Heart left ventricle (tissue), 16 donors: ENCODE measurements at regions not wholly inside any gene's neighbourhood (a gene's known extent, or its start where the extent isn't known, plus 50 kb on each side); places are given as distances from the start of the nearest gene placed in this dataset.
A peak's percentile ranks its signal among the peaks of the same experiment; 100 is the strongest.

Source experiments
- ATAC-seq, 4 donors: fragments of 200-7000 bp; cut with Tn5 transposase; one replicate each; pipeline ENCODE4 v1.9.1; 2020 to 2022; ENCODE audit warnings: moderate library complexity in 4 of 4, mild to moderate bottlenecking in 3 of 4, moderate number of reproducible peaks in 1 of 4
- DNase-seq, 5 donors: peaks; one replicate each; pipeline ENCODE4 v3.0.0-alpha.2; 2020
- H3K27ac ChIP-seq, 12 donors: fragments of 200-600 bp; sonication (generic) in 4 of 12; one replicate each; pipeline versions ENCODE4 v1.5.0 to v1.8.0; 2016 to 2022; ENCODE audit warnings: mild to moderate bottlenecking in 2 of 12
- H3K27me3 ChIP-seq, 9 donors: fragments of 200-600 bp; sonication (generic) in 2 of 9; one replicate each; pipeline versions ENCODE4 v1.5.1 to v1.8.0; 2016 to 2022; ENCODE audit warnings: mild to moderate bottlenecking in 3 of 9
- H3K36me3 ChIP-seq, 9 donors: fragments of 200-600 bp; sonication (generic) in 2 of 9; one replicate each; pipeline versions ENCODE4 v1.5.0 to v1.8.0; 2018 to 2022; ENCODE audit warnings: mild to moderate bottlenecking in 2 of 9
- H3K4me1 ChIP-seq, 12 donors: fragments of 200-600 bp; sonication (generic) in 4 of 12; one replicate each; pipeline versions ENCODE4 v1.5.0 to v1.8.0; 2016 to 2022; ENCODE audit warnings: mild to moderate bottlenecking in 3 of 12
- H3K4me3 ChIP-seq, 12 donors: fragments of 200-600 bp; sonication (generic) in 4 of 12; one replicate each; pipeline versions ENCODE4 v1.5.0 to v1.8.0; 2017 to 2022; ENCODE audit warnings: mild to moderate bottlenecking in 9 of 12, moderate library complexity in 4 of 12
- H3K9me3 ChIP-seq, 12 donors: fragments of 200-600 bp; sonication (generic) in 4 of 12; one replicate each; pipeline versions ENCODE4 v1.5.0 to v1.8.0; 2016 to 2022; ENCODE audit warnings: mild to moderate bottlenecking in 1 of 12
- POLR2A ChIP-seq, 2 donors: fragments of 450-650 bp; IDR thresholded peaks; one replicate each; pipeline ENCODE4 v1.6.1; 2017; ENCODE audit warnings: antibody characterized with exemption in 2 of 2, mild to moderate bottlenecking in 2 of 2, moderate library complexity in 2 of 2
- WGBS, 4 donors: extraction: QIAGEN DNeasy Blood & Tissue Kit in 2 of 4; methylation state at CpG; one replicate each; pipeline versions ENCODE4 v1.1.5 to v1.1.7; 2013 to 2018; 5-methylcytosine and 5-hydroxymethylcytosine counted together
- intact Hi-C, 10 donors: fragments of 100-400 bp; cut with DNase I; formaldehyde crosslinking; loops; one replicate each; pipeline versions ENCODE4 v1.11.1 to v1.14.2; 2022
- TF ChIP-seq, protein P1 (sequence below), 12 donors: fragments of 200-600 bp; sonication (generic) in 4 of 12; IDR thresholded peaks; one replicate each; pipeline versions ENCODE4 v1.5.0 to v1.8.0; 2018 to 2022; ENCODE audit warnings: antibody characterized with exemption in 12 of 12, mild to moderate bottlenecking in 5 of 12
- donor health status: ischemic (EF 13 %, LVEDD 7.1; RV severe dilation, severe dysfunction).
- donor health status: healthy with polysubstance abuse.
- donor health status: DM: no; HTN: yes; CAD: no.
- donor health status: DM: no; HTN: no; CAD: no.
- donor health status: ischemic (EF 25% LVEDD 6.9; RV normal size, moderate dysfunction).
- donor health status: ischemic (EF 25% LVEDD 5.7; RV mildly dilated, moderate dysfunction).
- donor health status: healthy.
- donor health status: DM: yes; HTN: yes; CAD: no.
- donor health status: ischemic (EF 35%, LVEDD 5.7; RV mildly dilated, moderate dysfunction).
- donor health status: nonischemic (EF 11% LVEDD 7.7; RV severe dilation, severe dysfunction).
- donor health status: DM: yes; HTN: yes; CAD: no.
- donor health status: PGD.
- donor health status: ischemic (EF 29% LVEDD 5.4; RV normal size, mild dysfunction).
- donor health status: nonischemic (EF 23%, LVEDD 6.1; RV moderate dilation, normal function).

DNA sequence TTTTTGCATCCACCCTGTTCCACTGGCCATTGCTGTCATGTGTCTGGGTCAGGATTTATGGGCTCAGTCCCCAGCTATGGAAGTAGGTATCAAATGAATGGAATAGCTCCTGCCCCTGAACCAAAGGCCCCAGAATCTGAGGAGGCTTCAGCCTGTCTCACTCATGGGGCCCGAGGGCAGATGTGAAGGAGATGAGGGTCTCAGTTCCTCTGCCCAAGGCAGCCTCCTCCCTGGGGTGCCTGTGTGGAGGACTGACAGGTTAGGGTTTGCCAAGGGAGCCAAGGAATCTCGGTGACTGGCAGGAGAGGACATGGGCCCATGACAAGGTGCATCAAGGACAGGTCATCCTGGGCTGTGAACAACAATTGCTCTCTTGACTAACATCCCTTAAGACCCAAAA, 70.4 kb downstream of the CPN2 start:
- DNase-seq, result peak in 1 of 5 donors; percentile 15
- no peak for ATAC-seq
- Histone ChIP-seq H3K27me3 (peaks cover 0 to 4% (median 0%) of the 10 kb centered on the region in 9 donors), H3K9me3 (no peaks in the 10 kb centered on the region), H3K4me1 (peaks cover 4 to 54% (median 30%) of the 10 kb centered on the region in 12 donors), H3K27ac (no peak overlapping the region), H3K4me3 (no peak overlapping the region), H3K36me3 (no peaks in the 10 kb centered on the region)
- no peak for TF ChIP-seq POLR2A (IDR thresholded peaks at IDR 0.05)
- TF ChIP-seq, protein P1, sequence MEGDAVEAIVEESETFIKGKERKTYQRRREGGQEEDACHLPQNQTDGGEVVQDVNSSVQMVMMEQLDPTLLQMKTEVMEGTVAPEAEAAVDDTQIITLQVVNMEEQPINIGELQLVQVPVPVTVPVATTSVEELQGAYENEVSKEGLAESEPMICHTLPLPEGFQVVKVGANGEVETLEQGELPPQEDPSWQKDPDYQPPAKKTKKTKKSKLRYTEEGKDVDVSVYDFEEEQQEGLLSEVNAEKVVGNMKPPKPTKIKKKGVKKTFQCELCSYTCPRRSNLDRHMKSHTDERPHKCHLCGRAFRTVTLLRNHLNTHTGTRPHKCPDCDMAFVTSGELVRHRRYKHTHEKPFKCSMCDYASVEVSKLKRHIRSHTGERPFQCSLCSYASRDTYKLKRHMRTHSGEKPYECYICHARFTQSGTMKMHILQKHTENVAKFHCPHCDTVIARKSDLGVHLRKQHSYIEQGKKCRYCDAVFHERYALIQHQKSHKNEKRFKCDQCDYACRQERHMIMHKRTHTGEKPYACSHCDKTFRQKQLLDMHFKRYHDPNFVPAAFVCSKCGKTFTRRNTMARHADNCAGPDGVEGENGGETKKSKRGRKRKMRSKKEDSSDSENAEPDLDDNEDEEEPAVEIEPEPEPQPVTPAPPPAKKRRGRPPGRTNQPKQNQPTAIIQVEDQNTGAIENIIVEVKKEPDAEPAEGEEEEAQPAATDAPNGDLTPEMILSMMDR (IDR thresholded peaks at IDR 0.05), result no peak
- intact Hi-C loops, result no loop called here
- WGBS, 4 donors, result 88 to 100% (median 96%) methylated on average over 1 to 2 of the region's 2 CpGs

DNA sequence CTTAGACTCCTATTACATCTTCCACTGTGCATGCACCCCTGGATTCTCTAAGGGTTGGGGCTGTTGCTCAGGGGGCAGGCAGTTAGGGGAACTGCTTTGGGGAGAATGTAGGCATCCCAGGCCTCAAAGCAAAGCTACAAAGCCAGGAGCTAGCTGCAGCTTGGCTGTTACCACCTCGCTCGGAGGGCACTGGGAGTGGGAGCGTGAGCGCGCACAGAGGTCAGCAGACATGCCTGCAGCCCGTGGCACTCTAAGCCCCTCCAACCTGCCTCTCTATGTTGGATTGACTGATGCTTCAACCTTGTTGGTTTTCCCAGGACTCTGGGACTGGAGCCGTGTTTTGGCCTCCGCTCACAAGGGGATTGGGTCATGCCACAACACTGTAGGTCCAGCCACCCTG, 69.8 kb downstream of the CPN2 start:
- Histone ChIP-seq H3K36me3 (no peaks in the 10 kb centered on the region), H3K27me3 (peaks cover 0 to 4% (median 0%) of the 10 kb centered on the region in 9 donors), H3K4me1 (peaks cover 4 to 60% (median 32%) of the 10 kb centered on the region in 12 donors), H3K9me3 (no peaks in the 10 kb centered on the region), H3K27ac (no peak overlapping the region), H3K4me3 (no peak overlapping the region)
- 93 to 98% (median 98%) methylated on average over 8 of the region's 8 CpGs for WGBS, 4 donors
- intact Hi-C loops, result no loop called here
- TF ChIP-seq, protein P1 (IDR thresholded peaks at IDR 0.05), result no peak
- TF ChIP-seq POLR2A (IDR thresholded peaks at IDR 0.05), result no peak
- DNase-seq, result peak in 1 of 5 donors; percentile 13
- ATAC-seq, result no peak

DNA sequence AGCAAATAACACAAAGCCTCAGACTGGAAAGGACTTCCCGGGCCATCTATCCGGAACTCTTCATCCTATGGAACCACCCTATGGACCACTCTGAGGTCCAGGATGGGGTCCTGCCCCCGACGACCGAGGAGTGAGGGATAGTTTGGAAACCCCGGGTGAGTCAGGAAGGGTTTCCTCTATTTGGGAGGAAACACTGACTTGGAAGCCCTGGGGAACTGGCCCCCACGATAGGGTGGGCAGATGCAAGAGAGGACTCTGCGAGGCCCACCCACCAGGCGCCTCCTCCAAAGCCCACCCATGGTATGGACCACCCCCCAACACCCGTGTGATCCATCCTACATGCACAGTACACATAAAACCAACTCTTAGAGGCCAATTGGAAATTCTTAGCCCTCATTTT, 69.4 kb downstream of the CPN2 start:
- H3K27me3 ChIP-seq, result peaks cover 0 to 4% (median 0%) of the 10 kb centered on the region in 9 donors
- ATAC-seq, result no peak
- 90 to 98% (median 93%) methylated on average over 8 to 10 of the region's 10 CpGs for WGBS, 4 donors
- no peaks in the 10 kb centered on the region for H3K9me3 ChIP-seq
- H3K27ac ChIP-seq, result no peak overlapping the region
- TF ChIP-seq POLR2A (IDR thresholded peaks at IDR 0.05), result no peak
- TF ChIP-seq, protein P1 (IDR thresholded peaks at IDR 0.05), result no peak
- no peak overlapping the region for H3K4me3 ChIP-seq
- intact Hi-C loops, result no loop called here
- peaks cover 4 to 56% (median 29%) of the 10 kb centered on the region in 12 donors for H3K4me1 ChIP-seq
- peak in 1 of 5 donors; percentile 20 for DNase-seq
- no peaks in the 10 kb centered on the region for H3K36me3 ChIP-seq

DNA sequence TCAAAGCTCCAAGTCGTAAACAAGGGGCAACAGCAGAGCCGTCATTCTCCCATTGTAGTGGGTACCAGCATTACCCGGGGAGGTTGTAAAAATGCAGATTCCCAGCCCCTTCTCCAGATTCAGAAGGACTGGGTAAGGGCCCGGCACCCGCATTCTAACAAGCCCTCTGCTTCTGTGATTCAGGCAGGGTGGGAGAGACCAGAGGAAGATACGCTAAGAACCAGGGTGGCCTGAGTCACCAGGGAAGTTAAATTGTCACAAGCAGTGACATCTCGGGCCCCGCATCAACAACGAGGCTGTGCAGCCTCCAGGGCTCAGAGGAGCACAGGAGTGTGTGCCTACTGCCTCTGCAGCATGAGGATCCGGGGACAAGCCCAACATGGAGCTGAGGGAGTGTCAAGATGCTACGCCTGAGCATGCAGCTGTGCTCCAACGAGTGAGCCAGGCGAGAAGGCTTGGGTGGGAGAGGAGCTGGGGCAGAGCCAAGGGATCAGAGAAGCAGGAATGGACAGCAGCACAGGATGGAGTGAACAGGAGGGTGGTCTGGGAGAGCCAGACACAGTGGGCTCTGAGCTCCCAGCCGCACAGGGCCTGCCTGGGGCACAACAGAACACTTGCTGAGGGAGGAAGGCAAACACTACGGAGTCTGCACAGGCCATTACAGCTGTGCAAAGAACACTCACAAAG, 68.5 kb downstream of the CPN2 start:
- 86 to 92% (median 87%) methylated on average over 15 of the region's 15 CpGs for WGBS, 4 donors
- peak in 1 of 5 donors; percentile 46 for DNase-seq

More for the DNA sequence above, 68.5 kb downstream of the CPN2 start:
- H3K4me3 ChIP-seq, result no peak overlapping the region
- TF ChIP-seq POLR2A (IDR thresholded peaks at IDR 0.05), result no peak
- TF ChIP-seq, protein P1 (IDR thresholded peaks at IDR 0.05), result no peak
- H3K27ac ChIP-seq, result peak overlapping the region in 5 of 12 donors; percentile 28 to 73 (median 54)
- H3K27me3 ChIP-seq, result peaks cover 0 to 6% (median 0%) of the 10 kb centered on the region in 9 donors
- peak in 2 of 4 donors; percentile 30 to 33 for ATAC-seq
- H3K36me3 ChIP-seq, result no peaks in the 10 kb centered on the region
- intact Hi-C loops, result no loop called here
- no peaks in the 10 kb centered on the region for H3K9me3 ChIP-seq
- H3K4me1 ChIP-seq, result peaks cover 4 to 48% (median 22%) of the 10 kb centered on the region in 12 donors
